Epithelial cell of proximal tubule (primary cell): ENCODE measurements at regions not wholly inside any gene's neighbourhood (a gene's known extent, or its start where the extent isn't known, plus 50 kb on each side); places are given as distances from the start of the nearest gene placed in this dataset.

Experiments
- DNase-seq: peaks from one replicate; pipeline ENCODE4 v3.0.0-alpha.2; 2011; ENCODE audit warnings: low read depth
- H3K4me3 ChIP-seq: 2 replicates; pipeline ENCODE4 v1.5.1; 2011; ENCODE audit warnings: low read depth, mild to moderate bottlenecking, low read length
- TF ChIP-seq, protein P1 (sequence below): conservative IDR thresholded peaks from 2 replicates; pipeline ENCODE4 v1.5.1; 2012; ENCODE audit warnings: low read depth, mild to moderate bottlenecking, low read length

DNA sequence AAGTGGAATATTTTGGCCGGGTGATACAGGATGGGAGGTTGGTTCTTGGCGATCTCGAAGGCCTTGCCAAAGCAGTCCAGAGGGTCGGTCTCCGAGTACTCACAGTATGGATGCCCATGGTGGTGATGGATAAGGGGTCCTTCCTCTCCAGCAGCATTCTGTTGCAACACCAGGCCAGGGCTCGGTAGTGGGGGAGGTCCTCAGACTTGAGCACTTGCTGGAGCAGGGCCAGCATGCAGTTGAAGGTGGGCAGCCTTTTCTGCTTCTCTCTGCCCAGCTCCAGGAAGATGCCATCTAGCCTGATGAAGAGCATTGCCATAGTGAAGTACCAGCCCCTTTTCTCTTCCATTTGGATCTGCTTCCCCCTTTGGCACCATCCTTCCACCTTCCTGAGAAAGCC lies 99.4 kb upstream of the MCHR2 start:
- no peak for DNase-seq
- TF ChIP-seq, protein P1, sequence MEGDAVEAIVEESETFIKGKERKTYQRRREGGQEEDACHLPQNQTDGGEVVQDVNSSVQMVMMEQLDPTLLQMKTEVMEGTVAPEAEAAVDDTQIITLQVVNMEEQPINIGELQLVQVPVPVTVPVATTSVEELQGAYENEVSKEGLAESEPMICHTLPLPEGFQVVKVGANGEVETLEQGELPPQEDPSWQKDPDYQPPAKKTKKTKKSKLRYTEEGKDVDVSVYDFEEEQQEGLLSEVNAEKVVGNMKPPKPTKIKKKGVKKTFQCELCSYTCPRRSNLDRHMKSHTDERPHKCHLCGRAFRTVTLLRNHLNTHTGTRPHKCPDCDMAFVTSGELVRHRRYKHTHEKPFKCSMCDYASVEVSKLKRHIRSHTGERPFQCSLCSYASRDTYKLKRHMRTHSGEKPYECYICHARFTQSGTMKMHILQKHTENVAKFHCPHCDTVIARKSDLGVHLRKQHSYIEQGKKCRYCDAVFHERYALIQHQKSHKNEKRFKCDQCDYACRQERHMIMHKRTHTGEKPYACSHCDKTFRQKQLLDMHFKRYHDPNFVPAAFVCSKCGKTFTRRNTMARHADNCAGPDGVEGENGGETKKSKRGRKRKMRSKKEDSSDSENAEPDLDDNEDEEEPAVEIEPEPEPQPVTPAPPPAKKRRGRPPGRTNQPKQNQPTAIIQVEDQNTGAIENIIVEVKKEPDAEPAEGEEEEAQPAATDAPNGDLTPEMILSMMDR = no peak

DNA sequence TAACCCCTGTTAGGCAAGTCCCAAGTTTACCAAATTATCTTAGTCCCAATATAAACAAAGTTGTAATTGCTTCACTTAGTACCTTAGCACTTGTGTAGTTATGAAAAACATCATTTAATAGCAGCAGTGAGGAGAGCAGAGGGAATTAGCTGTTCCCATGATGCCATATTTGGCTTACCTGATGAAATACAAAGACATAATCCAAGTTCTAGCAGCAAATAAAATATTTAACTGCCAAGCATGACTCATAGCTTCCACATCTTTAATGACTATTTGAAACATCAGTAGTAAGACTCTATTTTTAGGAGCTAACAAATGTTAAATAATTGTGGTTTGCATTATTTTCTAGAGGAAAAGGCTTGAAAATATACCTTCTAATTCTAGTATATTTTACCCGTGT lies 94.0 kb upstream of the MCHR2 start:
- H3K4me3 ChIP-seq = no peak overlapping the region
- TF ChIP-seq, protein P1 = no peak
- no peak for DNase-seq

More for the DNA sequence above, 99.4 kb upstream of the MCHR2 start:
- no peak overlapping the region for H3K4me3 ChIP-seq

DNA sequence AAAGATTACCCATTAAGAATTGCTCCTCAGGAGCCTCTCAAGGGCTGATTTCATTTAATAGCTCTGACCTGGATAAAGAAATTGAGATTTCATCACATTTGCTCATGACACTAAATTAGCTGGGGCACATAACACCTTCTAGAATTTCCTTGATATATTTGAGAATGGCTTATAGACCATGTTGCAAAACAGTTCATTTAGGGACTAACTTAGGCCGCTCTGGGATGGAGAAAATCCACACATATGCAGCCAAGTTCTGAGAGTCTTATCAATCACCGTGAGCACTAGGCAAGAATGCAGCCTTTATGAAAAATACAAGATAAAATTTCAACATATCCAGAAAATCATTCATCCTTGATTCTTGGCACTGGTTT lies 91.0 kb upstream of the MCHR2 start:
- TF ChIP-seq, protein P1 = no peak
- no peak overlapping the region for H3K4me3 ChIP-seq
- DNase-seq = no peak

DNA sequence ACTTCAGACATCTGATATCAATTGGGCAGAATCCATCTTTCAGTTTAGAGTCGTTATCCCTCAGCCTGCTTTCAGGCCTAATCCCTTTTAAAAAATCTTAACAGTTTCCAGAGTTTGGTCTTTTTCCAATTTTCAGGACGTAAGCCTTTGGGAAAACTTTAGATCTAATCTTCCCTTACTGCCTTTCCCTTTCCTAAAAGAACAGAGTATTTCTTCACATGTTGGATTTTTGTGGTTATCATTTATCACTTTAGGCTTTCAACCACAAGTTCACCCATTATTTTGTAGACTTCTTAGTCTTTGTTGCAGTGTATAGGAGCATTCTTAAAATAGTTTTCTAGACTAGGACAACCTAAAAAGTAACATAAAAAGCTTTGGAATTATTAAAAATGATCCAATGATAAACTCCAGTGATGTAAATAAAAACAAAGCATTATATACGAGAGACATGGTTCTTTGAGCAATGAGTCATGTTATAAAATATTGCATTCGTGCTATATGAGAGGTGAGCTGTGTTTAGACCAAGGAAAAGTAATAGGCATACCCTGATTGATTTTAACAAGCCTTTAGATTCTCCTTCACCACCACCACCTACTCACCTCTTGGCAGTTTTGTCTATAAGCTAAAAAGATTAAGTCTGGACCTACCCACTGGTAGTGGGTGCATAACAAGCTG lies 90.4 kb upstream of the MCHR2 start:
- no peak for DNase-seq
- no peak overlapping the region for H3K4me3 ChIP-seq
- TF ChIP-seq, protein P1 = no peak

DNA sequence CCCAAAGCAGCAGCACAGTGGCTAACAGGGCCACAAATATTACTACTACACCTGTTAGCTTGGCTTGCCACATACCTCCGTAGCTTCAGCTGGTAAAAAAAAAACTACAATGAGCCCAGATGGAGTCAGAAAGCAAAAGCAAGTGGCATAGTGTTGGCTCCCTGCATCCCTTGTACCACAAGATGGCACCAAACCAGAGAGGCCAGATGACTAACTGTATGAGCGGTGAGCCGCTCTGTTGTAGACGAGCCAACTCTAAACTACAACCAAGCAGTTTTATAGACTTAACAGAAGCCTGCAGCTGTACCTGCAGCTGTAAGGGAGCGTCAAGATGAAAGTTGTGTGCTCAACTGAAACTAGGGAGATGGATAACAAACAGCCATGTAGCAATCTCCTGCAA lies 84.5 kb upstream of the MCHR2 start:
- DNase-seq = no peak
- TF ChIP-seq, protein P1 = peak; percentile 77

DNA sequence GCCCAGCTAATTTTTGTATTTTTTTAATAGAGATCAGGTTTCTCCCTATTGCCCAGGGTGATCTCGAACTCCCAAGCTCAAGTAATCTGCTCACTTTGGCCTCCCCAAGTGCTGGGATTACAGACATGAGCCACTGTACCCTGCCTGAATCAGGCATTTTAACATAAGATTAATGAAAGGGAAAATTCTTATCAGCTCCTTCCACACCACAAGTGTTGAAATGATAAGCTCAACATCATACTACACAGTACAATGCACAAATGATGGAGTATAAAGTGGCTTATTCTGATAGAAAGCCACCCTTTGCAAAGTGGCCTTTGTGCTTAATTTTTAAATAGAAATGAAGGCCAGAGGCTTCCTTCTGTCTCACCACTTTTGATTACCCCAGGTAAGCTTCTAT lies 71.3 kb upstream of the MCHR2 start:
- no peak for DNase-seq
- TF ChIP-seq, protein P1 = no peak
- no peak overlapping the region for H3K4me3 ChIP-seq

More for the DNA sequence above, 84.5 kb upstream of the MCHR2 start:
- no peak overlapping the region for H3K4me3 ChIP-seq

DNA sequence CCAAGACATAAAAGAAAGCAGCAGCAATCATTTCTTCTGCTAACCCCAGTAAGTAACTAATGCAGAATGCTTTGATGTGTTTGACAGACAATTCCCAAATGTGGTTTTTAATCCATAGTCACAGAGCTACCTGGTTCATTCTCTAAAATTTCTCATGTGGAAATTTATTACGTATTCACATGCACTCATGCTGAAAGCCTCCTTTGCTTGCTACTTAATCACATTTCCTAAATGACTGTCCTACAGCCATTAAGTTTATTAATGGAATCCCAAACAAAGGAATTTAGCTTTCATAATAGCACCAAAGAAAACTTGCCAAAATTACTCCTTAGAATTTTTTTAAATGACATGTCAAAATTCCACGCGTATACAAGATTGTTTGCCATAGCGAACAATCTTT lies 68.6 kb upstream of the MCHR2 start:
- DNase-seq = no peak
- TF ChIP-seq, protein P1 = no peak
- no peak overlapping the region for H3K4me3 ChIP-seq
